ENCODE measurements at regions not wholly inside any gene's neighbourhood (a gene's known extent, or its start where the extent isn't known, plus 50 kb on each side); places are given as distances from the start of the nearest gene placed in this dataset.

DNA sequence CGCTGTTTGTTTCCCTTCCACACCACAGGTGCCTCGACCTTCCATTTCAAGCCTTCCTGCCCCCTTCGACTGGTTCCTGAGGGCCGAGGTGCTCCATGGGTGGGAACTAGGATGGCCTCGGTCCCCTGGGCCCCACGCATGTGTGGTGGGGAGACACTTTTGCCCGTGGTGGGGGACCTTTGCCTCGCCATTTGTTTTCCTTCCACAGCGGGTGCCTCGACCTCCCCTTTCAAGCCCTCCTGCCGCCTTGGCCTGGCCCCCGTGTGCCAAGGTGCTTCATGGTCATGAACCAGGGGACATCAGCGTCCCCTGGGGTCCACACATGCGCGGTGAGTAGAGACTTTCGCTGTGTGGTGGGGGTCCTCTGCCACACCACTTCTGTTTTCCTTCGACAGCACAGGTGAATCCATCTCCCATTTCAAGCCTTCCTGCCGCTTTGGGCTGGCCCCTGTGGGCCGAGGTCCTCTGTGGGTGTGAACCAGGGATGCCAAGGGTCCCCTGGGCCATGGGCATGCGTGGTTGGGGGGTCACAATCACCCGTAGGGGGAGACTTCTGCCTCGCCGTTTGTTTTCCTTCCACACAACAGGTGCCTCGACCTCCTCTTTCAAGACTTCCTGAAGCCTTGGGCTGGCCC is 364.4 kb downstream of the ALG10 start:
- no peak for DNase-seq

DNA sequence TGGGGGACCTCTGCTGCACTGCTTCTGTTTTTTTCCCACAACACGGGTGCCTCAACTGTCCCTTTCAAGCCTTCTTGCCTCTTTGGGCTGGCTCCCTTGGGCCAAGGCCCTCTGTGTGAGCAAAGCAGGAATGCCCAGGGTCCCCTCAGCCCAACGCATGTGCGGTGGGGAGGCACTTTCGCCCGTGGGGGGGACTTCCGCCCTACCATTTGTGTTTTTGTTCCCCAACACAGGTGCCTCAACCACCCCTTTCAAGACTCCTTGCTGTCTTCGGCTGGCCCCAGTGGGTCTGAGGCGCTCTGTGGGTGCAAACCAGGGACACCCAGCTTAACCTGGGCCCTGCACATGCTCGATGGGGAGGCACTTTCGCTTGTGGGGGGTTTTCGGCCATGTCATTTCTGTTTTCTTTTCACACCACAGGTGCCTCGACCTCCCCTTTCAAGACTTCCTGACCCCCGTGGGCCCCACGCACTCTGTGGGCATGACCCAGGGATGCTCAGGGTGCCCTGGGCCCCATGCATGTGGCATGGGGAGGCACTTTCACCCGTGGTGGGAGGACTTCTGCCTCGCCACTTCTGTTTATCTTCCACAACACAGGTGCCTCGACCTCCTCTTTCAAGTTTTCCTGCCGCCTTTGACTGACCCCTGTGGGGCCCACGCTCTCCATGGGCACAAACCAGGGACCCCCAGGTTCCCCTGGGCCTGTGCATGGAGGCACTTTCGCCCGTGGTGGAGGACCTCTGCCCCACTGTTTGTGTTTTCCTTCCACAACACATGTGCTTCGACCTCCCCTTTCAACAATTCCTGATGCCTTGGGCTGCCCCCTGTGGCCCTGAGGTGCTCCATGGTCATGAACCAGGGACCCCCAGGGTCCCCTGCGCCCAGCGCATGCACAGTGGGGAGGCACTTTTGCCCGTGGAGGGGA is 365.7 kb downstream of the ALG10 start:
- DNase-seq: no peak

- no peak for DNase-seq
Measured at GRCh38 chr12:34388636-34389377, 366.5 kb downstream of the ALG10 start.

- DNase-seq: no peak
Measured at GRCh38 chr12:34389378-34390170, 367.3 kb downstream of the ALG10 start.

DNA sequence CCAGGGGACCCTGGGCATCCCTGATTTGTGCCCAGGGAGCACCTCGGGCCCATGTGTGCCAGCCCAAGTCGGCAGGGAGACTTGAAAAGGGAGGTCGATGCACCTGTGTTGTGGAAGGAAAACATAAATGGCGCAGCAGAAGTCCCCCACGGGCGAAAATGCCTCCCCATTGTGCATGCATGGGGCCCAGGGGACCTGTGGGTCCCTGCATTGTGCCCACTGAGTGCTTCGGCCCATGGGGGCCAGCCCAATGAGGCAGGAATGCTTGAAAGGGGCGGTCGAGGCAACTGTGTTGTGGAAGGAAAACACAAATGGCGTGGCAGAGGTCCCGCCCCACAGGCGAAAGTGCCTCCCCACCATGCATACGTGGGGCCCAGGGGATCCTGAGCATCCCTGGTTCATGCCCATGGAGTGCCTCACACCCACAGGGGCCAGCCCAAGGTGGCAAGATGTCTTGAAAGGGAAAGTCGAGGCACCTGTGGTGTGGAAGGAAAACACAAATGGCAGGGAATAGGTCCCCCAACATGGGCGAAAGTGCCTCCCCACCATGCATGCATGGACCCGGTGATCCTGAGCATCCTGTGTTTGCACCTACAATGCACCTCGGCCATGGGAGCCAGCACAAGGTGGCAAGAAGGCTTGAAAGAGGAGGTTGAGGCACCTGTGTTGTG is 368.0 kb downstream of the ALG10 start:
- DNase-seq: no peak

DNA sequence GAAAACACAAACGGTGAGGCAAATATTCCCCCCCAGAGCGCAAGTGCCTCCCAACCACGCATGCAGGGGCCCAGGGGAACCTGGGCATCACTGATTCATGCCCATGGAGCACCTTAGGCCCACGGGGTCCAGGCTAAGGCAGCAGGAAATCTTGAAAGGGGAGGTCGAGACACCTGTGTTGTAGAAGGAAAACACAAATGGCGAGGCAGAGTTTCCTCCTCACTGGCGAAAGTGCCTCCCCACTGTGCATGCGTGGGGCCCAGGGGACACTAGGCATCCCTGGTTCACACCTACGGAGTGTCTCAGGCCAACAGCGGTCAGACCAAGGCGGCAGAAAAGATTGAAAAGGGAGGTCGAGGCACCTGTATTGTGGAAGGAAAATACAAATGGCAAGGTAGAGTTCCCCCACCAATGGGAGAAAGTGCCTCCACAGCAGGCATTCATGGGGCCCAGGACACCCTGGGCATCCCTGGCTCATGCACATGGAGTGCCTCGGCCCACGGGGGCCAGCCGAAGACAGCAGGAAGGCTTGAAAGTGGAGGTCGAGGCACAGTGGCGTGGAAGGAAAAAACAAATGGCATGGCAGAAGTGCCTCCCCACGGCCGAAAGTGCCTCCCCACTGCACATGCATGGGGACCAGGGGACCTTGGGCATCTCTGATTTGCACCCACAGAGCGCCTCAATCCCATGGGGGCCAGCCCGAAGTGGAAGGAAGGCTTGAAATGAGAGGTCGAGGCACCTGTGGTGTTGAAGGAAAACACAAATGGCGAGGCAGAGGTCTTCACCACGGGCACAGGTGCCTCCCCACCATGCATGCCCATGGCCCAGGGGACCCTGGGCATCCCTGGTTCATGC is 368.8 kb downstream of the ALG10 start:
- DNase-seq: no peak

DNA sequence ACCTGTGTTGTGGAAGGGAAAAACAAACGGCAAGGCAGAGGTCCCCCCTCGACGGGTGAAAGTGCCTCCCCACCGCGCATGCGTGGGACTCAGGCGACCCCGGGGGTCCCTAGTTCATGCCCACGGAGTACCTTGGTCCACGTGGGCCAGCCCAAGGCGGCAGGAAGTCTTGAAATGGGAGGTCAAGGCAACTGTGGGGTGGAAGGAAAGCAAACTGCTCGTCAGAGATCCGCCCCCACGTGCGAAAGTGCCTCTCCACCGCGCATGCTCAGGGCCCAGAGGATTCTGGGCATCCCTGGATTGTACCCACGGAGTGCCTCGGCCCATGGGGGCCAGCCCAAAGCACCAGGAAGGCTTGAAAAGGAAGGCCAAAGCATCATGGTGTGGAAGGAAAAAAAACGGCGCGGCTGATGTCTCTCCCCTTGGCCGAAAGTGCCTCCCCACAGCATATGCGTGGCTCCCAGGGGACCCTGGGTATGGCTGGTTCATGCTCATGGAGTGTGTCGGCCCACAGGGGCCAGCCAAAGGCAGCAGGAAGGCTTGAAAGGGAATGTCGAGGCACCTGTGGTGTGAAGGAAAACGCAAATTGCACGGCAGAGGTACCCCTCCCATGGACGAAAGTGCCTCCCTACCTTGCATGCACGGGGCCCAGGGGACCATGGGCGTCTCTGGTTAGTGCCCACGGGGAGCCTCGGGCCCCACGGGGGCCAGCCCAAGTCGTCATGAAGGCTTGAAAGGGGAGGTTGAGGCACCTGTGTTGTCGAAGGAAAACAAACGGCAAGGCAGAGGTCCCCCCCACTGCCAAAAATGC is 369.7 kb downstream of the ALG10 start:
- no peak for DNase-seq

DNA sequence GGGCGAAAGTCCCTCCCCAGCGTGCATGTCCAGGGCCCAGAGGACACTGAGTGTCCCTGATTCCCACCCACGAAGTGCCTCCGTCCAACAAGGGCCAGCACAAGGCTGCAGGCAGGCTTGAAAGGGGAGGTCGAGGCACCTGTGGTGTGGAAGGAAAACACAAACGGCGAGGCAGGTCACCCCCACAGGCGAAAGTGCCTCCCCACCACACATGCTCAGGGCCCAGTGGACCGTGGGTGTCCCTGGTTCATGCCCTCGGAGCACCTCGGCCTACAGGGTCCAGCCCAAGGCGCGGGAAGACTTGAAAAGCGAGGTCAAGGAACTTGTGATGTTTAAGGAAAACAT is 370.4 kb downstream of the ALG10 start:
- DNase-seq: no peak

DNA sequence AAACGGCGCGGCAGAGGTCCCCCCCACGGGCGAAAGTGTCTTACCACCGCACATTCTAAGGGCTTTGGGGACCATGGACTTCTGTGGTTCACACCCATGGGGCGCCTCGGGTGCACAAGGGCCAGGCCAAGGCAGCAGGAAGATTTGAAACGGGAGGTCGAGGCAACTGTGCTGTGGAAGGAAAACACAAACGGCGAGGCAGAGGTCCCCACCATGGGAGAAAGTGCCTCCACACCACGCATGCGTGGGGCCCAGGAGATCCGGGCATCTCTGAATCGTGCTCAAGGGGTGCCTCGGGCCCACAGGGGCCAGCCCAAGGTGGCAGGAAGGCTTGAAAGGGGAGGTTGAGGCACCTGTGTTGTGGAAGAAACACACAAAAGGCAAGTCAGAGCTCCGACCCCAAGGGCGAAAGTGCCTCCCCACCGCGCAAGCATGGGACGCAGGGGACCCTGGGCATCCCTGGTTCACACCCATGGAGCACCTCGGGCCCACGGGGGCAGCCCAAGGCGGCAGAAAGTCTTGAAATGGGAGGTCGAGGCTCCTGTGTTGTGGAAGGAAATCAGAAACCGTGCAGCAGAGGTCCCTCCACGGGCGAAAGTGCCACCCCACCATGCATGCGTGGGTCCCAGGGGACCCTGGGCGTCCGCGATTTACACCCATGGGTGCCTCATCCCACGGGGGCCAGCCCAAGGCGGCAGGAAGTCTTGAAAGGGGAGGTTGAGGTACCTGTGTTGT is 371.0 kb downstream of the ALG10 start:
- no peak for DNase-seq

- DNase-seq: no peak
Measured at GRCh38 chr12:34393821-34394150, 371.5 kb downstream of the ALG10 start.

GRCh38 chr12:34394211-34395055 is 372.1 kb downstream of the ALG10 start:
- no peak for DNase-seq

- DNase-seq: no peak
Measured at GRCh38 chr12:34395056-34396005, 373.0 kb downstream of the ALG10 start.

GRCh38 chr12:34396006-34396860 is 373.9 kb downstream of the ALG10 start:
- no peak for DNase-seq

- DNase-seq: no peak
Measured at GRCh38 chr12:34396861-34397590, 374.7 kb downstream of the ALG10 start.

- no peak for DNase-seq
Measured at GRCh38 chr12:34397591-34398365, 375.5 kb downstream of the ALG10 start.

Measured in NCI-H82 (cell line).